SH-SY5Y (cell line): ENCODE measurements at regions not wholly inside any gene's neighbourhood (a gene's known extent, or its start where the extent isn't known, plus 50 kb on each side); places are given as distances from the start of the nearest gene placed in this dataset.

Source experiments
- GATA2 ChIP-seq: IDR thresholded peaks from 2 replicates; pipeline ENCODE4 v1.6.1; 2011; ENCODE audit warnings: mild to moderate bottlenecking, low read depth, low read length
- GATA3 ChIP-seq: IDR thresholded peaks from 2 replicates; pipeline ENCODE4 v1.6.1; 2011; ENCODE audit warnings: low read depth, mild to moderate bottlenecking, low read length, moderate library complexity

GRCh38 chr3:173255555-173255954 is 114.5 kb upstream of the SPATA16 start:
- TF ChIP-seq GATA3 (no peak), GATA2 (no peak)

- TF ChIP-seq GATA2: no peak
- TF ChIP-seq GATA3: no peak
Measured at GRCh38 chr3:173253471-173253870, 112.4 kb upstream of the SPATA16 start.

GRCh38 chr3:173249457-173249856 is 108.4 kb upstream of the SPATA16 start:
- TF ChIP-seq GATA3 (no peak), GATA2 (no peak)

GRCh38 chr3:173241727-173242126 is 100.7 kb upstream of the SPATA16 start:
- TF ChIP-seq GATA2 (no peak), GATA3 (no peak)

GRCh38 chr3:173238091-173238490 is 97.1 kb upstream of the SPATA16 start:
- TF ChIP-seq GATA2 (no peak), GATA3 (no peak)

DNA sequence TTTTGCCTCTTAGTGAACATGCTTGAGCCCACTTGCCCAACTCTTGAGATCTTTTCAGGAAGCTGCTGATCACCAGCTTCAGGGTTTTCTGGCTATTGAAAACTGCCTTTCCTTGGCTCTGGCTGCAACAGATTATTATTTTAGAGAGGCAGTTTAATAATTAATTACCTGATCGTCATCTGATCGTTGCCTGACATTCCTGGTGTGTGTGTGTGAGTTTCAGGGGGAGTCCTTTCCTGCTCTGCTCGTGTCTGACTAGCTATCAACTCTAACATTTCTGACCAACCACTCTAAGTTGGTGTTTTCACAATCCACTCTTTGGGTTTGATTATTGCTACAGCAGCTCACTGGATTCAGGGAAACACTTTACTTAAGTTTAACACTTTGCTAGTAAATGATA is 84.3 kb upstream of the SPATA16 start:
- TF ChIP-seq GATA3 (no peak), GATA2 (no peak)

DNA sequence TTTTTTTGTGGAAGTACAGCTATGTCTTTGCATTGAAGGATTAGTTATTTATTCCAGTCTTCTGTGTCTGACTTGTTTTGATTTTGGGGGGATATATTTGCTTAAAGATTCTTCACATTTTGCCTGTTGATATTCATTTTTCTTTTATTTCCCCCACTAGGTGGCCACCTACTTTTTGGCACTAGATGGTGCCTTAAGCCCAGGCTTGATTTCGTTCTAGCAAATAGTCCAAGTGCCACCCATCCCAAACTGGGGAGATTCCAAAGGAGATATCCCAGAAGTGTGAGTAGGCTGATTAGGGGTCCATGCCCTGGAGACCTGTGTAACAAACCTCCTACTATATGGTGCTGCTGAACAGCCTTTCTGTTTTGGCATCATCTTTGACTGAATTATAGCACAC is 80.0 kb upstream of the SPATA16 start:
- no peak for TF ChIP-seq GATA3
- TF ChIP-seq GATA2: no peak

GRCh38 chr3:173217127-173217526 is 76.1 kb upstream of the SPATA16 start:
- TF ChIP-seq GATA3: no peak
- no peak for TF ChIP-seq GATA2

GRCh38 chr3:173216063-173216462 is 75.0 kb upstream of the SPATA16 start:
- TF ChIP-seq GATA3 (no peak), GATA2 (no peak)

GRCh38 chr3:173214576-173214975 is 73.5 kb upstream of the SPATA16 start:
- TF ChIP-seq GATA2 (no peak), GATA3 (no peak)

GRCh38 chr3:173199568-173199967 is 58.5 kb upstream of the SPATA16 start:
- no peak for TF ChIP-seq GATA2
- TF ChIP-seq GATA3: no peak

- no peak for TF ChIP-seq GATA3
- no peak for TF ChIP-seq GATA2
Measured at GRCh38 chr3:173191611-173192010, 50.6 kb upstream of the SPATA16 start.
